ENCODE measurements at regions not wholly inside any gene's neighbourhood (a gene's known extent, or its start where the extent isn't known, plus 50 kb on each side); places are given as distances from the start of the nearest gene placed in this dataset.
A peak's percentile ranks its signal among the peaks of the same experiment; 100 is the strongest.

DNA sequence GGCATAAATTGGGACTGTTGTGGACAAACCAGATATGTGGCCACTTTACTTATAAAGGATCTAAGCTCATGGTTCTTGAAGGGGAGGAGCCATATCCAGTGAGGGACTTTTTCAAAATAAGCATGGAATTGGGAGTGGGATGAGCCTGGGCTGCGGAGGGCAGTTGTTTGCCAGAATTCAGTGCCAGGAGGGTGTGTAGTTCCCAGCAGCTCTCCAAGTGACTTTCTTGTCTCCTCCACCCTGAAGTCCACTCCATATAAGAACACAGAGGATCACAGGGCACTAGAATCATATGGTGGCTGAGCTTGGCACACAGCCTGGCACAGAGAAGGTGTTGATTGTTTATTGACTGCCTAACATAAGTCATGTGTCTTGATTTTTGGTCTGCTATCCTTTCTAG lies 121.1 kb downstream of the CAVIN4 start:
- WGBS (ENCODE audit: extremely low coverage, insufficient coverage, insufficient read length): no CpG with 5 or more reads among the region's 1 CpG
- no peak overlapping the region for H2BK120ac ChIP-seq (ENCODE audit: insufficient read depth, low read length, poor library complexity)
- no peak overlapping the region for H4K8ac ChIP-seq (ENCODE audit: low read depth, low read length)
- no peak overlapping the region for H4K91ac ChIP-seq (ENCODE audit: low read depth, low read length)
- no peaks in the 10 kb centered on the region for H3K79me2 ChIP-seq (ENCODE audit: control insufficient read depth, insufficient read depth, low read length, poor library complexity)
- no peak overlapping the region for H4K12ac ChIP-seq (ENCODE audit: low read depth, low read length)
- H3K36me3 ChIP-seq (ENCODE audit: control insufficient read depth in 1 of 2, insufficient read depth in 2 of 2, low read length in 2 of 2): no peaks in the 10 kb centered on the region
- no peak overlapping the region for H3K18ac ChIP-seq (ENCODE audit: low read length)
- H3K9me3 ChIP-seq (ENCODE audit: insufficient read depth, low read depth, low read length): no peaks in the 10 kb centered on the region
- DNase-seq: no peak
- H3K4me2 ChIP-seq (ENCODE audit: low read length): no peak overlapping the region
- no peaks in the 10 kb centered on the region for H3K4me1 ChIP-seq (ENCODE audit: control insufficient read depth in 1 of 2, insufficient read depth in 2 of 2, low read length in 2 of 2)
- H2AK5ac ChIP-seq (ENCODE audit: low read length): no peak overlapping the region
- H3K4me3 ChIP-seq (ENCODE audit: low read depth, low read length): no peak overlapping the region
- H3K79me1 ChIP-seq (ENCODE audit: low read length): no peaks in the 10 kb centered on the region
- H3K27me3 ChIP-seq (ENCODE audit: insufficient read depth, low read length): no peaks in the 10 kb centered on the region
- no peak overlapping the region for H3K4ac ChIP-seq (ENCODE audit: low read depth, low read length)
- no peak overlapping the region for H2BK12ac ChIP-seq (ENCODE audit: low read length)
- no peak overlapping the region for H3K14ac ChIP-seq (ENCODE audit: low read length)
- no peak overlapping the region for H2AFZ ChIP-seq (ENCODE audit: insufficient read depth, low read length, poor library complexity)
- no peak overlapping the region for H2BK5ac ChIP-seq (ENCODE audit: low read depth, low read length, poor library complexity)
- H3K23ac ChIP-seq (ENCODE audit: low read length): no peak overlapping the region
- H3K27ac ChIP-seq (ENCODE audit: low read depth, low read length): no peak overlapping the region
- no peak overlapping the region for H3K9ac ChIP-seq (ENCODE audit: low read length)

DNA sequence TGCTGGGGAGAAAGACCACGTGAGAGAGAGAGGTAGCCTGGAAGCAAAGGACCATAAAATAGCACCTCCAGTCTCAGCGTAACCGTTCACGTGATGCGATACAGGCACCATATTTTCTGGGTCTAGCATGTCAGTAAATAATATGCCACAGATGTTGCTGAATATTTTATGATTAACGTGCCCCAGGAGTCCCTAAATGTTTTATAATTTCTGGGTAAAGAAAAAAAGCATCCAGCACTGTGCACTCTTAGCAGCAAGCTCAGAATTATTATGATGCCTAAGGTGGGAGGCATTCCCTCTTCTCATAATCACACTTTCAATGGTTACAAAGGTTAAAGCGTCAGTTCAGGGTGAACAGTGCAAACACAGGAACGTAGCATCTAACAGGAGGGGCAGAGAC lies 121.8 kb downstream of the CAVIN4 start:
- no peak overlapping the region for H2BK120ac ChIP-seq (ENCODE audit: insufficient read depth, low read length, poor library complexity)
- no peak overlapping the region for H4K12ac ChIP-seq (ENCODE audit: low read depth, low read length)
- no peak for DNase-seq
- H4K8ac ChIP-seq (ENCODE audit: low read depth, low read length): no peak overlapping the region
- H3K9me3 ChIP-seq (ENCODE audit: insufficient read depth, low read depth, low read length): no peaks in the 10 kb centered on the region
- no peak overlapping the region for H2AFZ ChIP-seq (ENCODE audit: insufficient read depth, low read length, poor library complexity)
- H2BK12ac ChIP-seq (ENCODE audit: low read length): no peak overlapping the region
- H3K27ac ChIP-seq (ENCODE audit: low read depth, low read length): no peak overlapping the region
- no peak overlapping the region for H3K23ac ChIP-seq (ENCODE audit: low read length)
- no peaks in the 10 kb centered on the region for H3K79me1 ChIP-seq (ENCODE audit: low read length)
- no peak overlapping the region for H3K4ac ChIP-seq (ENCODE audit: low read depth, low read length)
- H3K18ac ChIP-seq (ENCODE audit: low read length): no peak overlapping the region
- no peaks in the 10 kb centered on the region for H3K27me3 ChIP-seq (ENCODE audit: insufficient read depth, low read length)
- H2BK5ac ChIP-seq (ENCODE audit: low read depth, low read length, poor library complexity): no peak overlapping the region
- H3K36me3 ChIP-seq (ENCODE audit: control insufficient read depth in 1 of 2, insufficient read depth in 2 of 2, low read length in 2 of 2): no peaks in the 10 kb centered on the region
- no peak overlapping the region for H3K4me2 ChIP-seq (ENCODE audit: low read length)
- no peak overlapping the region for H4K91ac ChIP-seq (ENCODE audit: low read depth, low read length)
- H3K4me1 ChIP-seq (ENCODE audit: control insufficient read depth in 1 of 2, insufficient read depth in 2 of 2, low read length in 2 of 2): no peaks in the 10 kb centered on the region
- H3K9ac ChIP-seq (ENCODE audit: low read length): no peak overlapping the region
- WGBS (ENCODE audit: extremely low coverage, insufficient coverage, insufficient read length): no CpG with 5 or more reads among the region's 8 CpGs
- H3K4me3 ChIP-seq (ENCODE audit: low read depth, low read length): no peak overlapping the region
- H3K14ac ChIP-seq (ENCODE audit: low read length): no peak overlapping the region
- H3K79me2 ChIP-seq (ENCODE audit: control insufficient read depth, insufficient read depth, low read length, poor library complexity): no peaks in the 10 kb centered on the region
- no peak overlapping the region for H2AK5ac ChIP-seq (ENCODE audit: low read length)

DNA sequence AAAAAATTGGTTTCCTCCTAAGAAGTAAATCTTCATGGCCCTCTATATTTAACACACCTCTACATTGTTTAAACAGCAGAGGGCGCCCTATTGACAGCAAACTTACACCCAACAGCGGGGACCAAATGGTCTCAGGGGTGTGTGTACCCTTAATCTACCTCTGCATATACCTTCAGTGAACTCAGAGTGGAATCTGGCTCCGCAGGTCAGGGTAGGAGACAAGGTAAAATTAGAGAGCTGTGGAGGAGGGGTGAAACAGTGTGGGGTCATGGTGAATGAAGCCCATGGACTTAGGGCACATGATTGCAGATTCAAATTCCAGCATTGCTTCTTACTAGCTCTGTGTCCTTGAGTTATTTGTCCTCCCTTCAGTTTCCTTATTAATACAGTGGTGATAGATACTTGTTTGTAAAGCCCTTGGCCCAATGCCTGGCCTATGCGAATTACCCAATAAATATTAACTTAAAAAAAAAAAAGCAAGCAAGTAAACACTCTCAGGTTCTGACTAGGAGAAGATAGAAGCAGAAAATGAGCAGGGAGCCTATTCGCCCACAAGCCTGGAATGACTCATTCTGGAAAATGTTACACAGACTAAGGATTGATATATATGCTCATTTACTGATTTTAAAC lies 122.9 kb downstream of the CAVIN4 start:
- Histone ChIP-seq H3K4me3 (ENCODE audit: low read depth, low read length) (no peak overlapping the region), H3K14ac (ENCODE audit: low read length) (no peak overlapping the region), H4K91ac (ENCODE audit: low read depth, low read length) (no peak overlapping the region), H3K79me1 (ENCODE audit: low read length) (no peaks in the 10 kb centered on the region), H3K4ac (ENCODE audit: low read depth, low read length) (no peak overlapping the region), H3K4me1 (ENCODE audit: control insufficient read depth in 1 of 2, insufficient read depth in 2 of 2, low read length in 2 of 2) (no peaks in the 10 kb centered on the region), H2BK120ac (ENCODE audit: insufficient read depth, low read length, poor library complexity) (no peak overlapping the region), H2AK5ac (ENCODE audit: low read length) (no peak overlapping the region), H3K9me3 (ENCODE audit: insufficient read depth, low read depth, low read length) (no peaks in the 10 kb centered on the region), H3K79me2 (ENCODE audit: control insufficient read depth, insufficient read depth, low read length, poor library complexity) (no peaks in the 10 kb centered on the region), H2AFZ (ENCODE audit: insufficient read depth, low read length, poor library complexity) (no peak overlapping the region), H4K12ac (ENCODE audit: low read depth, low read length) (no peak overlapping the region), H3K9ac (ENCODE audit: low read length) (no peak overlapping the region), H3K36me3 (ENCODE audit: control insufficient read depth in 1 of 2, insufficient read depth in 2 of 2, low read length in 2 of 2) (no peaks in the 10 kb centered on the region), H3K4me2 (ENCODE audit: low read length) (no peak overlapping the region), H4K8ac (ENCODE audit: low read depth, low read length) (no peak overlapping the region), H3K27ac (ENCODE audit: low read depth, low read length) (no peak overlapping the region), H3K18ac (ENCODE audit: low read length) (no peak overlapping the region), H2BK12ac (ENCODE audit: low read length) (no peak overlapping the region), H3K23ac (ENCODE audit: low read length) (no peak overlapping the region), H3K27me3 (ENCODE audit: insufficient read depth, low read length) (no peaks in the 10 kb centered on the region), H2BK5ac (ENCODE audit: low read depth, low read length, poor library complexity) (no peak overlapping the region)
- no CpG with 5 or more reads among the region's 5 CpGs for WGBS (ENCODE audit: extremely low coverage, insufficient coverage, insufficient read length)
- peak in 1 of 2 donors; percentile 39 for DNase-seq

DNA sequence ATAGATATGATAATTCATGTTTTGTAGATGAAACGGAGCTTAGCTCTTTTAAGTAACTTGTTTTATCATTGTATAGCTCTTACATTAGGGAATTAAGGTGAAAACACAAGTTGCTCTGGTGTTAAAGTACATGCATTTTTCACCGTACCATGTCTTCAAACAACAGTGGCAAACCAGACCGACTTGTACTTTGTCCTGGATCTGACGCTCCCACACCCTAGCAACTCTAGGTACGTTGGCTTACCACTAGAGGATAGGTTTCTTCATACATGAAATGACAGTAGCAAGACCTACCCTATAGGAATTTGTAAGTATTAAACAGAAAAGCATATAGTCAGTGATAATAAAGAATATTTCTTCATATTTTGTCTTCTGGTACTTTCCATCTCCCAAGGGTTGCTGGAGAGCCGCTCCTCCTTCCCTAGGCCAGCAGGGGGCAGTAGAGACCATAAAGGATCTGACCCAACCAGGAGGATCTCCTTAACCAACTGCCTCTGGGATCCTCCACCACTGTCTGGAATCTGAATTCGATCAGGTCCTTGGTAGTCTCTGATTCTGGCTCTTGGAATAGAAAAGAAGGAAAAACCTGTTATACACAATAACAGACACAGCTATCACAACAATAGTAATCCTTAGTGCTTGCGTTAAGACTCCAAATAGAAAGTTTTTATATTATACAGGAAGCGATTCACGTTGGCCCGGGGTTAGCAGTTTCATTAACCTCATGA lies 136.7 kb downstream of the CAVIN4 start:
- Histone ChIP-seq H3K18ac (ENCODE audit: low read length) (no peak overlapping the region), H2BK12ac (ENCODE audit: low read length) (no peak overlapping the region), H3K9me3 (ENCODE audit: insufficient read depth, low read depth, low read length) (peaks cover 8% of the 10 kb centered on the region), H3K4me1 (ENCODE audit: control insufficient read depth in 1 of 2, insufficient read depth in 2 of 2, low read length in 2 of 2) (no peaks in the 10 kb centered on the region), H3K36me3 (ENCODE audit: control insufficient read depth in 1 of 2, insufficient read depth in 2 of 2, low read length in 2 of 2) (no peaks in the 10 kb centered on the region), H3K79me2 (ENCODE audit: control insufficient read depth, insufficient read depth, low read length, poor library complexity) (no peaks in the 10 kb centered on the region), H4K91ac (ENCODE audit: low read depth, low read length) (no peak overlapping the region), H3K4ac (ENCODE audit: low read depth, low read length) (no peak overlapping the region), H3K14ac (ENCODE audit: low read length) (no peak overlapping the region), H2AK5ac (ENCODE audit: low read length) (no peak overlapping the region), H3K9ac (ENCODE audit: low read length) (no peak overlapping the region), H2BK120ac (ENCODE audit: insufficient read depth, low read length, poor library complexity) (no peak overlapping the region), H4K12ac (ENCODE audit: low read depth, low read length) (no peak overlapping the region), H4K8ac (ENCODE audit: low read depth, low read length) (no peak overlapping the region), H2AFZ (ENCODE audit: insufficient read depth, low read length, poor library complexity) (no peak overlapping the region), H3K79me1 (ENCODE audit: low read length) (no peaks in the 10 kb centered on the region), H3K4me2 (ENCODE audit: low read length) (no peak overlapping the region), H3K23ac (ENCODE audit: low read length) (no peak overlapping the region), H3K27ac (ENCODE audit: low read depth, low read length) (no peak overlapping the region), H3K4me3 (ENCODE audit: low read depth, low read length) (no peak overlapping the region), H3K27me3 (ENCODE audit: insufficient read depth, low read length) (no peaks in the 10 kb centered on the region), H2BK5ac (ENCODE audit: low read depth, low read length, poor library complexity) (no peak overlapping the region)
- no CpG with 5 or more reads among the region's 11 CpGs for WGBS (ENCODE audit: extremely low coverage, insufficient coverage, insufficient read length)
- peak; percentile 53 to 83 for DNase-seq

Data from trophoblast cell (in vitro differentiated cells and primary cell).